Germinal center (tissue), 1 donor: ENCODE measurements at regions not wholly inside any gene's neighbourhood (a gene's known extent, or its start where the extent isn't known, plus 50 kb on each side); places are given as distances from the start of the nearest gene placed in this dataset.
"Not testable (repeated sequence)": the region's sequence is repeated elsewhere in the genome, so short reads cannot be mapped to it uniquely, and the experiment has no call there.

Experiments used
- DNase-seq: peaks from one replicate; pipeline ENCODE4 v3.0.0; 2012; ENCODE audit warnings: mixed read lengths, low spot score

- no peak for DNase-seq
These were observed 128.0 kb downstream of the SPATA31D1 start for GRCh38 chr9:82116556-82116955.

- no peak for DNase-seq
These were observed 128.6 kb downstream of the SPATA31D1 start for GRCh38 chr9:82117026-82117811.

GRCh38 chr9:82122731-82123130 lies 134.2 kb downstream of the SPATA31D1 start:
- DNase-seq: no peak

GRCh38 chr9:82124090-82124489 lies 135.5 kb downstream of the SPATA31D1 start:
- no peak for DNase-seq

GRCh38 chr9:82126256-82126655 lies 137.7 kb downstream of the SPATA31D1 start:
- no peak for DNase-seq

- no peak for DNase-seq
These were observed 138.9 kb downstream of the SPATA31D1 start for GRCh38 chr9:82127465-82127864.

GRCh38 chr9:82128011-82128696 lies 139.6 kb downstream of the SPATA31D1 start:
- DNase-seq: peak; percentile 60

- DNase-seq: no peak
These were observed 141.1 kb downstream of the SPATA31D1 start for GRCh38 chr9:82129708-82130107.

- DNase-seq: no peak
These were observed 141.9 kb downstream of the SPATA31D1 start for GRCh38 chr9:82130331-82131042.

- DNase-seq: no peak
These were observed 142.5 kb downstream of the SPATA31D1 start for GRCh38 chr9:82131072-82131471.

- DNase-seq: no peak
These were observed 143.5 kb downstream of the SPATA31D1 start for GRCh38 chr9:82132024-82132423.

GRCh38 chr9:82134010-82134409 lies 145.4 kb downstream of the SPATA31D1 start:
- no peak for DNase-seq

GRCh38 chr9:82135106-82135505 lies 146.5 kb downstream of the SPATA31D1 start:
- DNase-seq: no peak

GRCh38 chr9:82138081-82138480 lies 149.5 kb downstream of the SPATA31D1 start:
- DNase-seq: not testable (repeated sequence)

GRCh38 chr9:82140471-82140870 lies 151.9 kb downstream of the SPATA31D1 start:
- no peak for DNase-seq

GRCh38 chr9:82144803-82145202 lies 156.2 kb downstream of the SPATA31D1 start:
- no peak for DNase-seq

- DNase-seq: no peak
These were observed 158.1 kb downstream of the SPATA31D1 start for GRCh38 chr9:82146677-82147076.

GRCh38 chr9:82147798-82148425 lies 159.3 kb downstream of the SPATA31D1 start:
- no peak for DNase-seq

- DNase-seq: no peak
These were observed 159.8 kb downstream of the SPATA31D1 start for GRCh38 chr9:82148426-82148810.

- no peak for DNase-seq
These were observed 160.4 kb downstream of the SPATA31D1 start for GRCh38 chr9:82148901-82149461.

GRCh38 chr9:82149501-82149946 lies 161.0 kb downstream of the SPATA31D1 start:
- no peak for DNase-seq

GRCh38 chr9:82152181-82152580 lies 163.6 kb downstream of the SPATA31D1 start:
- DNase-seq: no peak
